H1 (cell line): ENCODE measurements at regions not wholly inside any gene's neighbourhood (a gene's known extent, or its start where the extent isn't known, plus 50 kb on each side); places are given as distances from the start of the nearest gene placed in this dataset.

Experiments used
- CTCF ChIA-PET: fragments of 300-600 bp; sonication (Branson Sonifier 250); formaldehyde crosslinking; loops from one replicate; lab custom pipeline; 2021; ENCODE audit not compliant: partially characterized antibody; lab: Charles Lee
- POLR2A ChIA-PET: fragments of 300-600 bp; sonication (Branson Sonifier 250); formaldehyde crosslinking; loops from one replicate; lab custom pipeline; 2021; ENCODE audit warnings: inconsistent platforms; ENCODE audit not compliant: partially characterized antibody; lab: Charles Lee
- DNase-seq, 2 experiments: peaks; one replicate each; pipeline versions ENCODE4 v3.0.0 to v3.0.0-alpha.2; 2010 to 2022; ENCODE audit warnings: low spot score in 2 of 2, low read depth in 1 of 2, mixed read lengths in 1 of 2
- FAIRE-seq: peaks from 2 replicates; lab custom pipeline; 2011; peaks lifted over from hg19 to GRCh38; lab: Jason Lieb, UNC
- H2AFZ ChIP-seq: 2 replicates; pipeline ENCODE4 v1.8.1; 2012; ENCODE audit warnings: low read length, inconsistent platforms
- H2AK5ac ChIP-seq: 2 replicates; pipeline ENCODE4 v1.6.1; 2013; ENCODE audit warnings: low read depth, low read length
- H2BK120ac ChIP-seq: replicated peaks from 2 replicates; pipeline ENCODE3; 2013; ENCODE audit warnings: low read depth, low read length, inconsistent platforms
- H2BK12ac ChIP-seq: 2 replicates; pipeline ENCODE4 v1.6.1; 2013; ENCODE audit warnings: low read depth, low read length
- H2BK15ac ChIP-seq: 2 replicates; pipeline ENCODE4 v1.6.1; 2013; ENCODE audit warnings: low read length
- H2BK20ac ChIP-seq: 2 replicates; pipeline ENCODE4 v1.6.1; 2013; ENCODE audit warnings: low read length
- H2BK5ac ChIP-seq: 2 replicates; pipeline ENCODE4 v1.6.1; 2013; ENCODE audit warnings: low read depth, low read length
- H3K14ac ChIP-seq: 2 replicates; pipeline ENCODE4 v1.6.1; 2013; ENCODE audit warnings: inconsistent platforms; ENCODE audit not compliant: insufficient read length
- H3K18ac ChIP-seq: 2 replicates; pipeline ENCODE4 v1.6.1; 2013; ENCODE audit warnings: low read length; ENCODE audit errors: extremely low read depth
- H3K23ac ChIP-seq: 2 replicates; pipeline ENCODE4 v1.6.1; 2013; ENCODE audit warnings: inconsistent platforms; ENCODE audit not compliant: insufficient read length
- H3K23me2 ChIP-seq: 2 replicates; pipeline ENCODE4 v1.6.1; 2013; ENCODE audit warnings: low read depth, low read length
- H3K27ac ChIP-seq: 2 replicates; pipeline ENCODE4 v1.6.1; 2011; ENCODE audit warnings: low read depth, low read length, inconsistent platforms
- H3K27me3 ChIP-seq, 4 experiments: replicated peaks in 1 of 4; 1 replicate in 1 of 4; 2 replicates in 3 of 4; pipeline versions ENCODE4 v1.6.1 to v1.8.1; 2011 to 2013; ENCODE audit warnings: low read length in 3 of 4, mild to moderate bottlenecking in 3 of 4, inconsistent platforms in 2 of 4, mixed read lengths in 2 of 4, moderate library complexity in 1 of 4; ENCODE audit not compliant: control insufficient read depth in 3 of 4, insufficient read depth in 3 of 4; ENCODE audit errors: extremely low read depth in 1 of 4
- H3K36me3 ChIP-seq, 4 experiments: 2 replicates each; pipeline versions ENCODE4 v1.6.1 to v1.8.1; 2011 to 2013; ENCODE audit warnings: mild to moderate bottlenecking in 4 of 4, low read length in 3 of 4, moderate library complexity in 2 of 4, control low read depth in 1 of 4, inconsistent platforms in 1 of 4; ENCODE audit not compliant: insufficient read depth in 4 of 4, control insufficient read depth in 2 of 4
- H3K4ac ChIP-seq: replicated peaks from 2 replicates; pipeline ENCODE3; 2013; ENCODE audit warnings: low read length, low read depth, mixed read lengths, inconsistent platforms; ENCODE audit not compliant: insufficient read length
- H3K4me1 ChIP-seq, 4 experiments: replicated peaks in 1 of 4; 1 replicate in 1 of 4; 2 replicates in 3 of 4; pipeline versions ENCODE4 v1.6.1 to v1.8.1; 2011 to 2013; ENCODE audit warnings: low read length in 3 of 4, inconsistent platforms in 2 of 4, mixed read lengths in 1 of 4; ENCODE audit not compliant: insufficient read depth in 4 of 4, control insufficient read depth in 3 of 4
- H3K4me2 ChIP-seq, 2 experiments: 2 replicates each; pipeline versions ENCODE4 v1.6.1 to v1.8.1; 2011 to 2013; ENCODE audit warnings: low read depth in 2 of 2, low read length in 2 of 2, control low read depth in 1 of 2, inconsistent platforms in 1 of 2, mild to moderate bottlenecking in 1 of 2; ENCODE audit not compliant: insufficient read depth in 1 of 2
- H3K4me3 ChIP-seq, 4 experiments: fragments of 200-600, 300-600 bp in 1 of 4; sonication (generic), shearing (Covaris generic), sonication (Bioruptor Twin) in 1 of 4; 2 replicates each; pipeline versions ENCODE4 v1.5.1 to v1.8.1; 2011 to 2016; ENCODE audit warnings: low read length in 4 of 4, low read depth in 3 of 4, control low read depth in 2 of 4, inconsistent platforms in 2 of 4, mild to moderate bottlenecking in 2 of 4, mixed read lengths in 1 of 4, moderate library complexity in 1 of 4; ENCODE audit not compliant: insufficient read depth in 2 of 4; ENCODE audit errors: extremely low read depth in 1 of 4
- H3K56ac ChIP-seq: replicated peaks from 2 replicates; pipeline ENCODE3; 2013; ENCODE audit warnings: low read depth, mild to moderate bottlenecking, mixed read lengths, low read length, inconsistent platforms; ENCODE audit not compliant: insufficient read length
- H3K79me1 ChIP-seq: 2 replicates; pipeline ENCODE4 v1.6.1; 2013; ENCODE audit warnings: low read depth, low read length, control low read depth
- H3K79me2 ChIP-seq, 2 experiments: 2 replicates each; pipeline versions ENCODE4 v1.6.1 to v1.8.1; 2012 to 2013; ENCODE audit warnings: low read length in 2 of 2, mild to moderate bottlenecking in 2 of 2, inconsistent platforms in 1 of 2; ENCODE audit not compliant: insufficient read depth in 2 of 2, control insufficient read depth in 1 of 2
- H3K9ac ChIP-seq, 4 experiments: replicated peaks in 1 of 4; 1 replicate in 1 of 4; 2 replicates in 3 of 4; pipeline versions ENCODE4 v1.6.1 to v1.8.1; 2011 to 2013; ENCODE audit warnings: low read depth in 3 of 4, low read length in 3 of 4, control low read depth in 2 of 4, mild to moderate bottlenecking in 2 of 4, moderate library complexity in 2 of 4, inconsistent platforms in 1 of 4; ENCODE audit errors: extremely low read depth in 1 of 4
- H3K9me3 ChIP-seq, 2 experiments: 2 replicates each; pipeline versions ENCODE4 v1.6.1 to v1.8.1; 2012 to 2013; ENCODE audit warnings: mild to moderate bottlenecking in 2 of 2, moderate library complexity in 2 of 2, control low read depth in 1 of 2, inconsistent platforms in 1 of 2, low read depth in 1 of 2, low read length in 1 of 2, mixed read lengths in 1 of 2; ENCODE audit not compliant: insufficient read depth in 2 of 2
- H4K20me1 ChIP-seq, 2 experiments: replicated peaks in 1 of 2; 2 replicates each; pipeline versions ENCODE3 to v1.8.1; 2011 to 2013; ENCODE audit warnings: inconsistent platforms in 2 of 2, low read length in 2 of 2, mild to moderate bottlenecking in 1 of 2; ENCODE audit not compliant: insufficient read depth in 2 of 2, control insufficient read depth in 1 of 2
- H4K5ac ChIP-seq: 2 replicates; pipeline ENCODE4 v1.6.1; 2013; ENCODE audit warnings: low read length, low read depth, mixed read lengths, inconsistent platforms; ENCODE audit not compliant: insufficient read length
- H4K8ac ChIP-seq: 2 replicates; pipeline ENCODE4 v1.8.0; 2013; ENCODE audit warnings: mild to moderate bottlenecking, moderate library complexity, low read length, inconsistent platforms; ENCODE audit not compliant: insufficient read depth; ENCODE audit errors: extremely low read depth
- H4K91ac ChIP-seq: replicated peaks from 2 replicates; pipeline ENCODE3; 2013; ENCODE audit warnings: low read length, mixed read lengths, inconsistent platforms; ENCODE audit not compliant: insufficient read length
- BACH1 ChIP-seq: IDR thresholded peaks from 2 replicates; pipeline ENCODE4 v1.6.1; 2012; ENCODE audit warnings: low read length, improper control_type of control experiment
- RXRA ChIP-seq: IDR thresholded peaks from 2 replicates; pipeline ENCODE4 v1.6.1; 2011; ENCODE audit warnings: low read depth, mild to moderate bottlenecking, low read length, moderate library complexity; ENCODE audit not compliant: insufficient read depth
- SIRT6 ChIP-seq: IDR thresholded peaks from one replicate; pipeline ENCODE4 v1.7.1; 2012; ENCODE audit warnings: low read length, inconsistent platforms
- TAF1 ChIP-seq: IDR thresholded peaks from 2 replicates; pipeline ENCODE4 v1.6.1; 2011; ENCODE audit warnings: mild to moderate bottlenecking, low read depth, low read length
- WGBS, 2 experiments: shearing (Covaris generic) in 1 of 2; methylation state at CpG; one replicate each; pipeline versions ENCODE4 v1.1.6 to v1.1.7; 2013 to 2015; ENCODE audit warnings: low lambda C conversion rate in 2 of 2, mixed read lengths in 2 of 2, inconsistent platforms in 1 of 2, low coverage in 1 of 2, missing lambda C conversion rate in 1 of 2; ENCODE audit not compliant: insufficient replicate concordance in 2 of 2, insufficient coverage in 1 of 2, insufficient read length in 1 of 2; ENCODE audit errors: extremely low coverage in 1 of 2, missing lambda C conversion rate in 1 of 2; 5-methylcytosine and 5-hydroxymethylcytosine counted together
- TF ChIP-seq, protein P1 (sequence below): IDR thresholded peaks from 2 replicates; pipeline ENCODE4 v1.6.1; 2012; ENCODE audit warnings: inconsistent platforms
- TF ChIP-seq, protein P2 (sequence below), 3 experiments: IDR thresholded peaks; 1 replicate in 2 of 3; 2 replicates in 1 of 3; pipeline versions ENCODE4 v1.5.1 to v1.6.1; 2011; ENCODE audit warnings: low read length in 3 of 3, mild to moderate bottlenecking in 3 of 3, inconsistent platforms in 2 of 3, low read depth in 1 of 3, moderate library complexity in 1 of 3; ENCODE audit not compliant: insufficient read depth in 1 of 3; ENCODE audit errors: control extremely low read depth in 1 of 3

DNA sequence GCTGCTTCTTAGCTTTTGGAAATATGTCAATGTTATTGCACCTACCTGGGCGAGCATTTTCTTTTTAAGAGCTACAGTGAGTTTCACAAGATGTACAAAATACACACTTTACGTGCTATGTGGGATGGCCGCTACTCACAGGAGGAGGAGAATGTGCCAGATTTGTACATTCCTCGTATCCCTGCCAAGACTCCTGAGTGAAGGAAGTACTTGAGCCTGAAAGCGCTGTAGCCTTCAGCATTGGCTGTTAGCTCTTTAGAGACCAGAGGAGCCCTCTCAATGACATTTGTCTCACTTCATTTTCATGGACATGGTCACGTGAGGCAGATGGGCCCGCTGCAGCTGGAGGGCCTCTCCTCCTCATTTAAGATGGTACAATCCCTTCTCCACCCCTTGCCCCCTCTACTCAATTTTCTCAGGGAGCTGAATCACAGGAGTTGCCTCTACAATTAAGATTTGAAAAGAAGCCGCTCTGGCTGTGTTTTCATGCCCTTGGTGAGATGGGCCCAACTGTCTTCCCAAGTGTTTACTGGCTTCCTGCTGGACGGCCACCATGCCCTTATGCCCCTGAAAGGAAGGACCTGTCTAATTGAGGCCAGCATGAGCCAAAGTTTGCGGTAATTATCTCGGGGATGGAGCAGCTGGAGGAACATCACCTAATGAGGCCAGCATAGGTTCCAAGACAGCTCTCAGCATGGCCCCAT, 442.6 kb downstream of the PRDM2 start:
- H2BK5ac ChIP-seq: no peak overlapping the region
- WGBS, 2 experiments: 88% methylated on average over 11 of the region's 11 CpGs; no CpG with 5 or more reads in 1 of the 2 experiments
- no peak overlapping the region for H2BK12ac ChIP-seq
- H3K4me3 ChIP-seq: no peak overlapping the region
- H3K4me2 ChIP-seq: no peak overlapping the region
- H4K20me1 ChIP-seq: no peaks in the 10 kb centered on the region
- H2BK120ac ChIP-seq: no peak overlapping the region
- no peak overlapping the region for H2AFZ ChIP-seq
- H3K36me3 ChIP-seq: no peaks in the 10 kb centered on the region
- DNase-seq (no peak), FAIRE-seq (no peak)
- CTCF ChIA-PET: interaction anchor here (0.8 to 2.4 kb wide), 3 partner anchors 23 to 103 kb away, joined by 3 to 8 read pairs (median 3); no protein-coding TSS in a partner anchor
- H3K27ac ChIP-seq: no peak overlapping the region
- no peak overlapping the region for H3K23ac ChIP-seq
- no peaks in the 10 kb centered on the region for H3K9me3 ChIP-seq
- no peak overlapping the region for H4K91ac ChIP-seq
- no peaks in the 10 kb centered on the region; the same call in 1 of the 2 replicates for H3K23me2 ChIP-seq
- H3K27me3 ChIP-seq: no peaks in the 10 kb centered on the region
- no peaks in the 10 kb centered on the region for H3K79me1 ChIP-seq
- H3K79me2 ChIP-seq: no peaks in the 10 kb centered on the region
- no peak overlapping the region for H2BK20ac ChIP-seq
- no peak overlapping the region for H3K14ac ChIP-seq
- POLR2A ChIA-PET: interaction anchor here (0.6 kb wide), 1 partner anchor 50 kb away, joined by 3 read pairs; no protein-coding TSS in a partner anchor
- TF ChIP-seq SIRT6 (no peak), RXRA (no peak), BACH1 (no peak), TAF1 (no peak)
- TF ChIP-seq, protein P1, sequence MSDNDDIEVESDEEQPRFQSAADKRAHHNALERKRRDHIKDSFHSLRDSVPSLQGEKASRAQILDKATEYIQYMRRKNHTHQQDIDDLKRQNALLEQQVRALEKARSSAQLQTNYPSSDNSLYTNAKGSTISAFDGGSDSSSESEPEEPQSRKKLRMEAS: no peak
- TF ChIP-seq, protein P2, sequence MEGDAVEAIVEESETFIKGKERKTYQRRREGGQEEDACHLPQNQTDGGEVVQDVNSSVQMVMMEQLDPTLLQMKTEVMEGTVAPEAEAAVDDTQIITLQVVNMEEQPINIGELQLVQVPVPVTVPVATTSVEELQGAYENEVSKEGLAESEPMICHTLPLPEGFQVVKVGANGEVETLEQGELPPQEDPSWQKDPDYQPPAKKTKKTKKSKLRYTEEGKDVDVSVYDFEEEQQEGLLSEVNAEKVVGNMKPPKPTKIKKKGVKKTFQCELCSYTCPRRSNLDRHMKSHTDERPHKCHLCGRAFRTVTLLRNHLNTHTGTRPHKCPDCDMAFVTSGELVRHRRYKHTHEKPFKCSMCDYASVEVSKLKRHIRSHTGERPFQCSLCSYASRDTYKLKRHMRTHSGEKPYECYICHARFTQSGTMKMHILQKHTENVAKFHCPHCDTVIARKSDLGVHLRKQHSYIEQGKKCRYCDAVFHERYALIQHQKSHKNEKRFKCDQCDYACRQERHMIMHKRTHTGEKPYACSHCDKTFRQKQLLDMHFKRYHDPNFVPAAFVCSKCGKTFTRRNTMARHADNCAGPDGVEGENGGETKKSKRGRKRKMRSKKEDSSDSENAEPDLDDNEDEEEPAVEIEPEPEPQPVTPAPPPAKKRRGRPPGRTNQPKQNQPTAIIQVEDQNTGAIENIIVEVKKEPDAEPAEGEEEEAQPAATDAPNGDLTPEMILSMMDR (IDR thresholded peaks at IDR 0.05; ENCODE audit: control extremely low read depth in 1 of 3, insufficient read depth in 1 of 3, low read depth in 1 of 3, low read length in 3 of 3): no peak
- no peak overlapping the region for H3K56ac ChIP-seq
- no peaks in the 10 kb centered on the region for H3K4me1 ChIP-seq
- no peak overlapping the region for H4K8ac ChIP-seq
- peak overlapping the region; percentile 56; the same call in 1 of the 2 replicates for H3K18ac ChIP-seq
- no peak overlapping the region for H3K4ac ChIP-seq
- H2BK15ac ChIP-seq: no peak overlapping the region
- no peak overlapping the region for H3K9ac ChIP-seq
- H4K5ac ChIP-seq: no peak overlapping the region
- no peak overlapping the region for H2AK5ac ChIP-seq
